HEK293 (cell line): ENCODE measurements at regions not wholly inside any gene's neighbourhood (a gene's known extent, or its start where the extent isn't known, plus 50 kb on each side); places are given as distances from the start of the nearest gene placed in this dataset.

Experiments used
- CTCF ChIA-PET: fragments of 350-600 bp; formaldehyde crosslinking; extraction: SDS; loops from one replicate; lab custom pipeline; 2021; ENCODE audit warnings: antibody characterized with exemption; lab: Yijun Ruan, JAX
- POLR2A ChIA-PET: fragments of 300-600 bp; formaldehyde crosslinking; extraction: SDS; loops from one replicate; lab custom pipeline; 2020; ENCODE audit warnings: antibody characterized with exemption, inconsistent platforms; lab: Yijun Ruan, JAX
- H3K27ac ChIP-seq: fragments of 200-500 bp; sonication (Bioruptor generic); 2 replicates; pipeline ENCODE4 v1.5.1; 2014; ENCODE audit warnings: low read depth, low read length, control low read depth, inconsistent platforms; ENCODE audit errors: extremely low read depth
- H3K36me3 ChIP-seq, 2 experiments: fragments of 200-500 bp in 1 of 2; sonication (Bioruptor generic) in 1 of 2; 1 replicate in 1 of 2; 2 replicates in 1 of 2; pipeline ENCODE4 v1.5.1; 2014 to 2017; ENCODE audit warnings: inconsistent platforms in 2 of 2, low read length in 2 of 2; ENCODE audit not compliant: control insufficient read depth in 2 of 2, insufficient read depth in 1 of 2
- H3K4me1 ChIP-seq: fragments of 200-500 bp; sonication (Bioruptor generic); 2 replicates; pipeline ENCODE4 v1.5.1; 2014; ENCODE audit warnings: mild to moderate bottlenecking, low read length, inconsistent platforms; ENCODE audit not compliant: control insufficient read depth, insufficient read depth
- H3K4me3 ChIP-seq: 2 replicates; pipeline ENCODE4 v1.5.1; 2011; ENCODE audit warnings: low read depth, mild to moderate bottlenecking, control low read depth, low read length, moderate library complexity
- H3K9me3 ChIP-seq: fragments of 200-500 bp; sonication (Bioruptor generic); 2 replicates; pipeline ENCODE4 v1.5.1; 2014; ENCODE audit warnings: low read depth, low read length, inconsistent platforms; ENCODE audit not compliant: control insufficient read depth, insufficient read depth
- FEZF1 ChIP-seq: fragments of 450-650 bp; formaldehyde crosslinking; IDR thresholded peaks from 2 replicates; pipeline ENCODE4 v1.5.1; 2016; ENCODE audit warnings: missing biosample characterization, missing genetic modification characterization
- OSR2 ChIP-seq: fragments of 450-650 bp; formaldehyde crosslinking; IDR thresholded peaks from 2 replicates; pipeline ENCODE4 v1.5.1; 2016; ENCODE audit warnings: missing biosample characterization, missing genetic modification characterization
- SALL2 ChIP-seq: fragments of 450-650 bp; formaldehyde crosslinking; IDR thresholded peaks from 2 replicates; pipeline ENCODE4 v1.5.0; 2017; ENCODE audit warnings: missing biosample characterization, mild to moderate bottlenecking, missing genetic modification characterization, borderline replicate concordance
- TRIM28 ChIP-seq: IDR thresholded peaks from 2 replicates; pipeline ENCODE4 v1.6.1; 2011; ENCODE audit warnings: low read length, control low read depth, borderline replicate concordance
- ZBTB1 ChIP-seq: fragments of 450-650 bp; formaldehyde crosslinking; IDR thresholded peaks from 2 replicates; pipeline ENCODE4 v1.5.1; 2016; ENCODE audit warnings: missing biosample characterization, missing genetic modification characterization
- ZNF132 ChIP-seq: fragments of 450-650 bp; formaldehyde crosslinking; IDR thresholded peaks from 2 replicates; pipeline ENCODE4 v1.5.1; 2017; ENCODE audit warnings: missing biosample characterization, missing genetic modification characterization, borderline replicate concordance
- ZNF146 ChIP-seq: fragments of 450-650 bp; formaldehyde crosslinking; IDR thresholded peaks from 2 replicates; pipeline ENCODE4 v1.5.1; 2016; ENCODE audit warnings: missing biosample characterization, missing genetic modification characterization
- ZNF175 ChIP-seq: fragments of 450-650 bp; formaldehyde crosslinking; IDR thresholded peaks from 2 replicates; pipeline ENCODE4 v1.5.1; 2016; ENCODE audit warnings: missing biosample characterization, missing genetic modification characterization
- ZNF223 ChIP-seq: fragments of 450-650 bp; formaldehyde crosslinking; IDR thresholded peaks from 2 replicates; pipeline ENCODE4 v1.5.1; 2016; ENCODE audit warnings: missing biosample characterization, missing genetic modification characterization
- ZNF394 ChIP-seq: fragments of 450-650 bp; formaldehyde crosslinking; IDR thresholded peaks from 2 replicates; pipeline ENCODE4 v1.5.1; 2016; ENCODE audit warnings: missing biosample characterization, missing genetic modification characterization, mild to moderate bottlenecking, moderate library complexity, borderline replicate concordance
- ZNF510 ChIP-seq: fragments of 450-650 bp; formaldehyde crosslinking; IDR thresholded peaks from 2 replicates; pipeline ENCODE4 v1.5.1; 2018; ENCODE audit warnings: mild to moderate bottlenecking, missing genetic modification characterization, missing biosample characterization; ENCODE audit not compliant: insufficient replicate concordance
- ZNF600 ChIP-seq: fragments of 450-650 bp; formaldehyde crosslinking; IDR thresholded peaks from 2 replicates; pipeline ENCODE4 v1.5.1; 2016; ENCODE audit warnings: missing biosample characterization, missing genetic modification characterization
- ZNF610 ChIP-seq: fragments of 450-650 bp; formaldehyde crosslinking; IDR thresholded peaks from 2 replicates; pipeline ENCODE4 v1.5.1; 2016; ENCODE audit warnings: missing biosample characterization, missing genetic modification characterization, borderline replicate concordance
- ZNF707 ChIP-seq: fragments of 450-650 bp; formaldehyde crosslinking; IDR thresholded peaks from 2 replicates; pipeline ENCODE4 v1.5.1; 2016; ENCODE audit warnings: missing biosample characterization, missing genetic modification characterization
- ZNF785 ChIP-seq: fragments of 450-650 bp; formaldehyde crosslinking; IDR thresholded peaks from 2 replicates; pipeline ENCODE4 v1.5.1; 2016; ENCODE audit warnings: missing biosample characterization, missing genetic modification characterization
- ZNF830 ChIP-seq: fragments of 450-650 bp; IDR thresholded peaks from 2 replicates; pipeline ENCODE4 v1.5.0; 2018; ENCODE audit warnings: missing biosample characterization, missing genetic modification characterization, low read depth, mild to moderate bottlenecking, moderate library complexity
- ZNF843 ChIP-seq: fragments of 450-650 bp; formaldehyde crosslinking; IDR thresholded peaks from 2 replicates; pipeline ENCODE4 v1.5.1; 2016; ENCODE audit warnings: missing biosample characterization, missing genetic modification characterization
- TF ChIP-seq, protein P1 (sequence below): fragments of 450-650 bp; formaldehyde crosslinking; IDR thresholded peaks from 2 replicates; pipeline ENCODE4 v1.5.1; 2017; ENCODE audit warnings: missing biosample characterization, mild to moderate bottlenecking, missing genetic modification characterization, moderate library complexity
- TF ChIP-seq, protein P2 (sequence below): fragments of 450-650 bp; formaldehyde crosslinking; IDR thresholded peaks from 2 replicates; pipeline ENCODE4 v1.5.1; 2016; ENCODE audit warnings: missing biosample characterization, missing genetic modification characterization
- TF ChIP-seq, protein P3 (sequence below): fragments of 450-650 bp; formaldehyde crosslinking; IDR thresholded peaks from 2 replicates; pipeline ENCODE4 v1.5.1; 2016; ENCODE audit warnings: missing biosample characterization, missing genetic modification characterization
- TF ChIP-seq, protein P4 (sequence below): fragments of 450-650 bp; formaldehyde crosslinking; optimal IDR thresholded peaks from 2 replicates; pipeline ENCODE3; 2016; ENCODE audit warnings: missing biosample characterization, mild to moderate bottlenecking, missing genetic modification characterization
- TF ChIP-seq, protein P5 (sequence below): fragments of 450-650 bp; formaldehyde crosslinking; IDR thresholded peaks from 2 replicates; pipeline ENCODE4; 2016; ENCODE audit warnings: missing biosample characterization, missing genetic modification characterization

DNA sequence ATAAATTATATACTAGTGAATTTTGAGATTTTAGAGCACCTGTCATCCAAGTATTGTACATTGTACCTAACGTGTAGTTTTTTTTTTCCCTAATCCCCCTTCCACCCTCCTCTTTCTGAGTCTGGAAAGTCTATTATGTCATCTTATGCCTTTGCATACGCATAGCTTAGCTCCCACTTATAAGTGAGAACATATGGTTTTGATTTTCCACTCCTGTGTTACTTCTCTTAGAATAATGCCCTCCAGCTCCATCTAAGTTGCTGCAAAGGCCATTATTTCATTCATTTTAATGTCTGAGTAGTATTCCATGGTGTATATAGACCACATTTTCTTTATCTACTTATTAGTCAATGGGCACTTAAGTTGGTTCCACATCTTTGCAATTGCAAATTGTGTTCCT, 177.0 kb upstream of the C16orf82 start (continued):
- TF ChIP-seq ZNF394 (tag by site-specific recombination) (no peak), ZNF146 (tag by site-specific recombination) (no peak), ZNF223 (tag by site-specific recombination) (no peak), ZNF843 (tag by site-specific recombination) (no peak)
- TF ChIP-seq, all 188 proteins: peak for 0

DNA sequence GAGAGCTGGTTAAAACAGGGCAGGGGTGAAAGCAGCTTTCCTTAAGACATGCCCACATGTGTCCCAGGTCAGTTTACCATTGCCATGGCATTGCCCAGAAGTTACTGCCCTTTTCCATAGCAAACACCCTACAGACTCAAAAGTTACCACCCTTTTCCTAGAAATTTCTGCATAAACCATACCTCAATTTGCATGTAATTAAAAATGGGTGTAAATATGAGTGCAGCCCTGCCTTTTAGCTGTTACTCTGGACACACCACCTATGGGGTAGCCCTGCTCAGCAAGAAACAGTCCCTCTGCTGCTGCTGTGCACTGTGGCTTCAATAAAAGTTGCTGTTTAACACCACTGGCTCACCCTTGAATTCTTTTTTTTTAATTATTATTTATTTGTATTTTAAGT, 168.5 kb upstream of the C16orf82 start:
- Histone ChIP-seq H3K4me1 (no peaks in the 10 kb centered on the region), H3K27ac (no peak overlapping the region), H3K9me3 (no peaks in the 10 kb centered on the region), H3K4me3 (no peak overlapping the region), H3K36me3 (no peaks in the 10 kb centered on the region)
- TF ChIP-seq, protein P1, sequence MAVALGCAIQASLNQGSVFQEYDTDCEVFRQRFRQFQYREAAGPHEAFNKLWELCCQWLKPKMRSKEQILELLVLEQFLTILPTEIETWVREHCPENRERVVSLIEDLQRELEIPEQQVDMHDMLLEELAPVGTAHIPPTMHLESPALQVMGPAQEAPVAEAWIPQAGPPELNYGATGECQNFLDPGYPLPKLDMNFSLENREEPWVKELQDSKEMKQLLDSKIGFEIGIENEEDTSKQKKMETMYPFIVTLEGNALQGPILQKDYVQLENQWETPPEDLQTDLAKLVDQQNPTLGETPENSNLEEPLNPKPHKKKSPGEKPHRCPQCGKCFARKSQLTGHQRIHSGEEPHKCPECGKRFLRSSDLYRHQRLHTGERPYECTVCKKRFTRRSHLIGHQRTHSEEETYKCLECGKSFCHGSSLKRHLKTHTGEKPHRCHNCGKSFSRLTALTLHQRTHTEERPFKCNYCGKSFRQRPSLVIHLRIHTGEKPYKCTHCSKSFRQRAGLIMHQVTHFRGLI (tag by site-specific recombination): no peak
- TF ChIP-seq, protein P2, sequence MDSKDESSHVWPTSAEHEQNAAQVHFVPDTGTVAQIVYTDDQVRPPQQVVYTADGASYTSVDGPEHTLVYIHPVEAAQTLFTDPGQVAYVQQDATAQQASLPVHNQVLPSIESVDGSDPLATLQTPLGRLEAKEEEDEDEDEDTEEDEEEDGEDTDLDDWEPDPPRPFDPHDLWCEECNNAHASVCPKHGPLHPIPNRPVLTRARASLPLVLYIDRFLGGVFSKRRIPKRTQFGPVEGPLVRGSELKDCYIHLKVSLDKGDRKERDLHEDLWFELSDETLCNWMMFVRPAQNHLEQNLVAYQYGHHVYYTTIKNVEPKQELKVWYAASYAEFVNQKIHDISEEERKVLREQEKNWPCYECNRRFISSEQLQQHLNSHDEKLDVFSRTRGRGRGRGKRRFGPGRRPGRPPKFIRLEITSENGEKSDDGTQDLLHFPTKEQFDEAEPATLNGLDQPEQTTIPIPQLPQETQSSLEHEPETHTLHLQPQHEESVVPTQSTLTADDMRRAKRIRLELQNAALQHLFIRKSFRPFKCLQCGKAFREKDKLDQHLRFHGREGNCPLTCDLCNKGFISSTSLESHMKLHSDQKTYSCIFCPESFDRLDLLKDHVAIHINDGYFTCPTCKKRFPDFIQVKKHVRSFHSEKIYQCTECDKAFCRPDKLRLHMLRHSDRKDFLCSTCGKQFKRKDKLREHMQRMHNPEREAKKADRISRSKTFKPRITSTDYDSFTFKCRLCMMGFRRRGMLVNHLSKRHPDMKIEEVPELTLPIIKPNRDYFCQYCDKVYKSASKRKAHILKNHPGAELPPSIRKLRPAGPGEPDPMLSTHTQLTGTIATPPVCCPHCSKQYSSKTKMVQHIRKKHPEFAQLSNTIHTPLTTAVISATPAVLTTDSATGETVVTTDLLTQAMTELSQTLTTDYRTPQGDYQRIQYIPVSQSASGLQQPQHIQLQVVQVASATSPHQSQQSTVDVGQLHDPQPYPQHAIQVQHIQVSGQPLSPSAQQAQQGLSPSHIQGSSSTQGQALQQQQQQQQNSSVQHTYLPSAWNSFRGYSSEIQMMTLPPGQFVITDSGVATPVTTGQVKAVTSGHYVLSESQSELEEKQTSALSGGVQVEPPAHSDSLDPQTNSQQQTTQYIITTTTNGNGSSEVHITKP (tag by site-specific recombination): no peak
- ChIA-PET POLR2A (no interaction called here), CTCF (no interaction called here)

DNA sequence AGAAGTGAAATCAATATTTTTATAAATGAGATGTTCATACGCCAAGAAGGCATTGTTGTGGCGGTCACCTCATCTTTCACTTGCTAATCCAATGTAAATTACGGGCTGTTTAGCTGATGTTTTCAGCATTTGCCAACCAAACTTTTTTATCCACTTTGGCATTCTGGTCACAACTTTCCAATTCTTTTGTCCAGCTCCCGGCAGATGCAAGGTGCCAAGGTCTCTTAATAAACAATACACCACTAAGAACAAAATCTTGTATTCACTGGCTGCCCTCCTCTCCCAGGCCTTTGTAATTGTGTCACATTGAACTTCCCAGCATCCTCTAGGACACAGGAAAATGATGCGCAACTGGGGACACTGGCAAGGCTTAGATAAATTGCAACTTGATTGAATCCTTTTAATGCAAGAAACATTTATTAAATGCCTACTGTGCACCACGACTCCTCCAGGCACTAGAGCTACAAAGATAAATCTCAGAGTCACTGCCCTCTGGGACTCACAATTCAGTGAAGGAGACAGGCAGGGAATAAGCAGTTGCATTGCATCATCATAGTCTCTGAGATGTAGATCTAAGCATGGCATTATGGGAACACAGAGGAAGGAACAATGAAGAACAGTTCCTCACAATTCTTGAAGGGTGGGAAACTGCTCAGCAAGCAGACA, 165.4 kb upstream of the C16orf82 start:
- no peaks in the 10 kb centered on the region for H3K9me3 ChIP-seq
- H3K36me3 ChIP-seq: no peaks in the 10 kb centered on the region
- H3K27ac ChIP-seq: no peak overlapping the region
- H3K4me3 ChIP-seq: no peak overlapping the region
- POLR2A ChIA-PET: no interaction called here
- CTCF ChIA-PET: no interaction called here
- H3K4me1 ChIP-seq: no peaks in the 10 kb centered on the region
- TF ChIP-seq ZNF785 (tag by site-specific recombination) (no peak), ZNF830 (no peak), ZNF132 (tag by site-specific recombination) (no peak), ZNF394 (tag by site-specific recombination) (no peak), OSR2 (tag by site-specific recombination) (no peak), FEZF1 (no peak), ZNF510 (tag by site-specific recombination) (no peak), ZNF175 (tag by site-specific recombination) (no peak), ZNF707 (tag by site-specific recombination) (no peak), ZNF600 (tag by site-specific recombination) (no peak), TRIM28 (no peak), SALL2 (tag by site-specific recombination) (no peak), ZBTB1 (tag by site-specific recombination) (no peak), ZNF610 (tag by site-specific recombination) (no peak)
- TF ChIP-seq, protein P3, sequence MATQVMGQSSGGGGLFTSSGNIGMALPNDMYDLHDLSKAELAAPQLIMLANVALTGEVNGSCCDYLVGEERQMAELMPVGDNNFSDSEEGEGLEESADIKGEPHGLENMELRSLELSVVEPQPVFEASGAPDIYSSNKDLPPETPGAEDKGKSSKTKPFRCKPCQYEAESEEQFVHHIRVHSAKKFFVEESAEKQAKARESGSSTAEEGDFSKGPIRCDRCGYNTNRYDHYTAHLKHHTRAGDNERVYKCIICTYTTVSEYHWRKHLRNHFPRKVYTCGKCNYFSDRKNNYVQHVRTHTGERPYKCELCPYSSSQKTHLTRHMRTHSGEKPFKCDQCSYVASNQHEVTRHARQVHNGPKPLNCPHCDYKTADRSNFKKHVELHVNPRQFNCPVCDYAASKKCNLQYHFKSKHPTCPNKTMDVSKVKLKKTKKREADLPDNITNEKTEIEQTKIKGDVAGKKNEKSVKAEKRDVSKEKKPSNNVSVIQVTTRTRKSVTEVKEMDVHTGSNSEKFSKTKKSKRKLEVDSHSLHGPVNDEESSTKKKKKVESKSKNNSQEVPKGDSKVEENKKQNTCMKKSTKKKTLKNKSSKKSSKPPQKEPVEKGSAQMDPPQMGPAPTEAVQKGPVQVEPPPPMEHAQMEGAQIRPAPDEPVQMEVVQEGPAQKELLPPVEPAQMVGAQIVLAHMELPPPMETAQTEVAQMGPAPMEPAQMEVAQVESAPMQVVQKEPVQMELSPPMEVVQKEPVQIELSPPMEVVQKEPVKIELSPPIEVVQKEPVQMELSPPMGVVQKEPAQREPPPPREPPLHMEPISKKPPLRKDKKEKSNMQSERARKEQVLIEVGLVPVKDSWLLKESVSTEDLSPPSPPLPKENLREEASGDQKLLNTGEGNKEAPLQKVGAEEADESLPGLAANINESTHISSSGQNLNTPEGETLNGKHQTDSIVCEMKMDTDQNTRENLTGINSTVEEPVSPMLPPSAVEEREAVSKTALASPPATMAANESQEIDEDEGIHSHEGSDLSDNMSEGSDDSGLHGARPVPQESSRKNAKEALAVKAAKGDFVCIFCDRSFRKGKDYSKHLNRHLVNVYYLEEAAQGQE (tag by site-specific recombination): no peak
- TF ChIP-seq, protein P4, sequence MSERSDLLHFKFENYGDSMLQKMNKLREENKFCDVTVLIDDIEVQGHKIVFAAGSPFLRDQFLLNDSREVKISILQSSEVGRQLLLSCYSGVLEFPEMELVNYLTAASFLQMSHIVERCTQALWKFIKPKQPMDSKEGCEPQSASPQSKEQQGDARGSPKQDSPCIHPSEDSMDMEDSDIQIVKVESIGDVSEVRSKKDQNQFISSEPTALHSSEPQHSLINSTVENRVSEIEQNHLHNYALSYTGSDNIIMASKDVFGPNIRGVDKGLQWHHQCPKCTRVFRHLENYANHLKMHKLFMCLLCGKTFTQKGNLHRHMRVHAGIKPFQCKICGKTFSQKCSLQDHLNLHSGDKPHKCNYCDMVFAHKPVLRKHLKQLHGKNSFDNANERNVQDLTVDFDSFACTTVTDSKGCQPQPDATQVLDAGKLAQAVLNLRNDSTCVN (tag by site-specific recombination): no peak
- TF ChIP-seq, protein P5, sequence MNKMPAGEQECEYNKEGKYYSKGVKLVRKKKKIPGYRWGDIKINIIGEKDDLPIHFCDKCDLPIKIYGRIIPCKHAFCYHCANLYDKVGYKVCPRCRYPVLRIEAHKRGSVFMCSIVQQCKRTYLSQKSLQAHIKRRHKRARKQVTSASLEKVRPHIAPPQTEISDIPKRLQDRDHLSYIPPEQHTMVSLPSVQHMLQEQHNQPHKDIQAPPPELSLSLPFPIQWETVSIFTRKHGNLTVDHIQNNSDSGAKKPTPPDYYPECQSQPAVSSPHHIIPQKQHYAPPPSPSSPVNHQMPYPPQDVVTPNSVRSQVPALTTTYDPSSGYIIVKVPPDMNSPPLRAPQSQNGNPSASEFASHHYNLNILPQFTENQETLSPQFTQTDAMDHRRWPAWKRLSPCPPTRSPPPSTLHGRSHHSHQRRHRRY (tag by site-specific recombination): no peak
